ENCODE measurements at regions not wholly inside any gene's neighbourhood (a gene's known extent, or its start where the extent isn't known, plus 50 kb on each side); places are given as distances from the start of the nearest gene placed in this dataset.

- Histone ChIP-seq H2AFZ (ENCODE audit: control insufficient read depth, low read length) (no peak overlapping the region), H4K20me1 (ENCODE audit: control insufficient read depth, extremely low read depth, insufficient read depth, low read length) (no peaks in the 10 kb centered on the region), H3K27ac (ENCODE audit: control insufficient read depth, insufficient read depth, low read length) (no peak overlapping the region), H3K27me3 (ENCODE audit: control insufficient read depth, extremely low read depth, insufficient read depth, low read length) (peaks cover 9% of the 10 kb centered on the region), H3K79me2 (ENCODE audit: control insufficient read depth, insufficient read depth, low read length) (no peaks in the 10 kb centered on the region), H3K4me1 (ENCODE audit: control insufficient read depth, extremely low read depth, insufficient read depth, low read length) (no peaks in the 10 kb centered on the region), H3K4me2 (ENCODE audit: control insufficient read depth, extremely low read depth, insufficient read depth, low read depth, low read length) (no peak overlapping the region), H3K9me1 (ENCODE audit: control insufficient read depth, extremely low read depth, insufficient read depth, low read length) (no peaks in the 10 kb centered on the region), H3K4me3 (ENCODE audit: control insufficient read depth in 2 of 3, extremely low read depth in 1 of 3, insufficient read depth in 2 of 3, low read depth in 1 of 3, low read length in 3 of 3) (no peak overlapping the region), H3K36me3 (ENCODE audit: control insufficient read depth in 2 of 2, extremely low read depth in 1 of 2, insufficient read depth in 2 of 2, low read length in 2 of 2) (no peaks in the 10 kb centered on the region), H3K9ac (ENCODE audit: control insufficient read depth, extremely low read depth, insufficient read depth, low read length) (no peak overlapping the region), H3K9me3 (ENCODE audit: control insufficient read depth, low read depth, low read length) (no peaks in the 10 kb centered on the region)
- dilution Hi-C loops (cut with MboI; ENCODE audit: extremely low pct_ligation_motif_present, low sequenced_read_pairs), result no loop called here
- FAIRE-seq, result no peak
- TF ChIP-seq EZH2 (IDR thresholded peaks at IDR 0.05; ENCODE audit: low read length) (no peak), CTCF (optimal IDR thresholded peaks at IDR 0.05 in 1 of 3, IDR thresholded peaks at IDR 0.05 in 1 of 3, conservative IDR thresholded peaks at IDR 0.05 in 1 of 3; ENCODE audit: extremely low read depth in 1 of 3, insufficient read depth in 2 of 3, low read length in 3 of 3) (no peak)
- no peak for DNase-seq (ENCODE audit: low read depth, low spot score)
These were observed 81.4 kb downstream of the IL12A start for GRCh38 chr3:160069986-160070385.

- dilution Hi-C loops (cut with MboI; ENCODE audit: extremely low pct_ligation_motif_present, low sequenced_read_pairs), result no loop called here
- DNase-seq (ENCODE audit: low read depth, low spot score), result no peak
- no peak for FAIRE-seq
These were observed 87.9 kb downstream of the IL12A start for GRCh38 chr3:160076519-160076918.

More at GRCh38 chr3:160076519-160076918, 87.9 kb downstream of the IL12A start:
- H3K9ac ChIP-seq (ENCODE audit: control insufficient read depth, extremely low read depth, insufficient read depth, low read length), result no peak overlapping the region
- no peaks in the 10 kb centered on the region for H3K4me1 ChIP-seq (ENCODE audit: control insufficient read depth, extremely low read depth, insufficient read depth, low read length)
- no peak overlapping the region for H3K4me2 ChIP-seq (ENCODE audit: control insufficient read depth, extremely low read depth, insufficient read depth, low read depth, low read length)
- H2AFZ ChIP-seq (ENCODE audit: control insufficient read depth, low read length), result no peak overlapping the region
- no peak overlapping the region for H3K4me3 ChIP-seq (ENCODE audit: control insufficient read depth in 2 of 3, extremely low read depth in 1 of 3, insufficient read depth in 2 of 3, low read depth in 1 of 3, low read length in 3 of 3)
- TF ChIP-seq CTCF (optimal IDR thresholded peaks at IDR 0.05 in 1 of 3, IDR thresholded peaks at IDR 0.05 in 1 of 3, conservative IDR thresholded peaks at IDR 0.05 in 1 of 3; ENCODE audit: extremely low read depth in 1 of 3, insufficient read depth in 2 of 3, low read length in 3 of 3), result no peak
- no peak for TF ChIP-seq EZH2 (IDR thresholded peaks at IDR 0.05; ENCODE audit: low read length)
- no peaks in the 10 kb centered on the region for H3K9me3 ChIP-seq (ENCODE audit: control insufficient read depth, low read depth, low read length)
- H4K20me1 ChIP-seq (ENCODE audit: control insufficient read depth, extremely low read depth, insufficient read depth, low read length), result no peaks in the 10 kb centered on the region
- no peak overlapping the region for H3K27ac ChIP-seq (ENCODE audit: control insufficient read depth, insufficient read depth, low read length)
- no peaks in the 10 kb centered on the region for H3K27me3 ChIP-seq (ENCODE audit: control insufficient read depth, extremely low read depth, insufficient read depth, low read length)
- no peaks in the 10 kb centered on the region for H3K36me3 ChIP-seq (ENCODE audit: control insufficient read depth in 2 of 2, extremely low read depth in 1 of 2, insufficient read depth in 2 of 2, low read length in 2 of 2)
- H3K9me1 ChIP-seq (ENCODE audit: control insufficient read depth, extremely low read depth, insufficient read depth, low read length), result no peaks in the 10 kb centered on the region
- no peaks in the 10 kb centered on the region for H3K79me2 ChIP-seq (ENCODE audit: control insufficient read depth, insufficient read depth, low read length)
